IMR-90 (cell line): ENCODE measurements at regions not wholly inside any gene's neighbourhood (a gene's known extent, or its start where the extent isn't known, plus 50 kb on each side); places are given as distances from the start of the nearest gene placed in this dataset.
A peak's percentile ranks its signal among the peaks of the same experiment; 100 is the strongest.

Source experiments
- ATAC-seq: fragments of 200-7000 bp; cut with Tn5 transposase; 2 replicates; pipeline ENCODE4 v1.9.1; 2020; ENCODE audit warnings: low read depth, mild to moderate bottlenecking, moderate library complexity
- BruUV-seq: library from RNA; stranded (reverse); fragments of 400-500 nt; replicated peaks from 2 replicates; lab custom pipeline; 2021; lab: Mats Ljungman, UMichigan
- CTCF ChIA-PET: fragments of 300-600 bp; formaldehyde crosslinking; extraction: SDS; loops from one replicate; lab custom pipeline; 2021; ENCODE audit warnings: antibody characterized with exemption; lab: Yijun Ruan, JAX
- POLR2A ChIA-PET: fragments of 300-600 bp; sonication (Branson Sonifier 250); formaldehyde crosslinking; loops from one replicate; lab custom pipeline; 2022; ENCODE audit warnings: antibody characterized with exemption; ENCODE audit not compliant: unreplicated experiment; lab: Charles Lee
- DNase-seq: peaks from one replicate; pipeline ENCODE4 v3.0.0; 2013
- H2AFZ ChIP-seq: replicated peaks from 2 replicates; pipeline ENCODE3; 2013; ENCODE audit warnings: low read length, mild to moderate bottlenecking; ENCODE audit not compliant: poor library complexity
- H2AK5ac ChIP-seq: 2 replicates; pipeline ENCODE4 v1.6.1; 2013; ENCODE audit warnings: low read depth, low read length, inconsistent platforms
- H2AK9ac ChIP-seq: replicated peaks from 2 replicates; pipeline ENCODE3; 2013; ENCODE audit warnings: mild to moderate bottlenecking, low read depth, low read length, moderate library complexity; ENCODE audit not compliant: poor library complexity
- H2BK120ac ChIP-seq: 2 replicates; pipeline ENCODE4 v1.6.1; 2013; ENCODE audit warnings: low read depth, low read length, inconsistent platforms
- H2BK15ac ChIP-seq: 3 replicates; pipeline ENCODE4 v1.6.1; 2013; ENCODE audit warnings: low read depth, low read length, inconsistent platforms
- H2BK20ac ChIP-seq: 2 replicates; pipeline ENCODE4 v1.6.1; 2013; ENCODE audit warnings: low read depth, mild to moderate bottlenecking, inconsistent platforms, low read length, moderate library complexity
- H2BK5ac ChIP-seq: 2 replicates; pipeline ENCODE4 v1.6.1; 2013; ENCODE audit warnings: mild to moderate bottlenecking, low read depth, low read length, inconsistent platforms; ENCODE audit not compliant: poor library complexity, severe bottlenecking
- H3K14ac ChIP-seq: replicated peaks from 2 replicates; pipeline ENCODE4 v1.6.1; 2013; ENCODE audit warnings: low read depth, low read length, inconsistent platforms
- H3K18ac ChIP-seq: 2 replicates; pipeline ENCODE4 v1.6.1; 2013; ENCODE audit warnings: low read depth, low read length, control low read depth
- H3K23ac ChIP-seq: 2 replicates; pipeline ENCODE4 v1.6.1; 2013; ENCODE audit warnings: low read depth, low read length, inconsistent platforms
- H3K27ac ChIP-seq: 2 replicates; pipeline ENCODE4 v1.5.1; 2013; ENCODE audit warnings: mild to moderate bottlenecking, control low read depth, low read length; ENCODE audit not compliant: insufficient read depth
- H3K27me3 ChIP-seq: 2 replicates; pipeline ENCODE4 v1.6.1; 2013; ENCODE audit warnings: low read length; ENCODE audit not compliant: control insufficient read depth, insufficient read depth
- H3K36me3 ChIP-seq: 2 replicates; pipeline ENCODE4 v1.6.1; 2013; ENCODE audit warnings: low read length, mixed read lengths; ENCODE audit not compliant: control insufficient read depth, insufficient read depth
- H3K4ac ChIP-seq: 2 replicates; pipeline ENCODE4 v1.6.1; 2013; ENCODE audit warnings: low read depth, low read length, inconsistent platforms
- H3K4me1 ChIP-seq: 2 replicates; pipeline ENCODE4 v1.6.1; 2013; ENCODE audit warnings: low read length, mixed read lengths; ENCODE audit not compliant: control insufficient read depth, insufficient read depth
- H3K4me2 ChIP-seq: 2 replicates; pipeline ENCODE4 v1.6.1; 2013; ENCODE audit warnings: low read depth, mild to moderate bottlenecking, control low read depth, low read length, moderate library complexity
- H3K4me3 ChIP-seq: 2 replicates; pipeline ENCODE4 v1.5.1; 2013; ENCODE audit warnings: low read depth, mild to moderate bottlenecking, control low read depth, low read length, moderate library complexity; ENCODE audit not compliant: insufficient read depth
- H3K56ac ChIP-seq: 2 replicates; pipeline ENCODE4 v1.6.1; 2013; ENCODE audit warnings: low read length, inconsistent platforms; ENCODE audit not compliant: insufficient read depth; ENCODE audit errors: extremely low read depth
- H3K79me1 ChIP-seq, 2 experiments: 2 replicates each; pipeline ENCODE4 v1.6.1; 2013; ENCODE audit warnings: low read length in 2 of 2, inconsistent platforms in 1 of 2, low read depth in 1 of 2
- H3K9ac ChIP-seq: 2 replicates; pipeline ENCODE4 v1.6.1; 2013; ENCODE audit warnings: low read depth, low read length, control low read depth
- H3K9me1 ChIP-seq: 2 replicates; pipeline ENCODE4 v1.6.1; 2013; ENCODE audit warnings: low read length, inconsistent platforms; ENCODE audit not compliant: insufficient read depth
- H3K9me3 ChIP-seq: 2 replicates; pipeline ENCODE4 v1.6.1; 2013; ENCODE audit warnings: low read length; ENCODE audit not compliant: control insufficient read depth, insufficient read depth
- H4K20me1 ChIP-seq: 2 replicates; pipeline ENCODE4 v1.6.1; 2013; ENCODE audit warnings: low read length, inconsistent platforms; ENCODE audit not compliant: insufficient read depth
- H4K5ac ChIP-seq: 2 replicates; pipeline ENCODE4 v1.6.1; 2013; ENCODE audit warnings: mild to moderate bottlenecking, low read depth, low read length, control low read depth
- H4K8ac ChIP-seq, 2 experiments: 2 replicates each; pipeline ENCODE4 v1.6.1; 2013; ENCODE audit warnings: low read depth in 2 of 2, low read length in 2 of 2, control low read depth in 1 of 2, inconsistent platforms in 1 of 2
- H4K91ac ChIP-seq: 2 replicates; pipeline ENCODE4 v1.6.1; 2013; ENCODE audit warnings: low read depth, low read length, inconsistent platforms; ENCODE audit not compliant: insufficient read depth
- CEBPB ChIP-seq: IDR thresholded peaks from 2 replicates; pipeline ENCODE4 v1.6.1; 2012; ENCODE audit warnings: low read depth, low read length, improper control_type of control experiment
- CHD1 ChIP-seq: IDR thresholded peaks from 2 replicates; pipeline ENCODE4 v1.6.1; 2012; ENCODE audit warnings: low read depth, low read length, improper control_type of control experiment
- MAZ ChIP-seq: IDR thresholded peaks from 2 replicates; pipeline ENCODE4 v1.6.1; 2012; ENCODE audit warnings: low read depth, mild to moderate bottlenecking, low read length, improper control_type of control experiment, moderate library complexity, borderline replicate concordance
- MXI1 ChIP-seq: IDR thresholded peaks from 2 replicates; pipeline ENCODE4 v1.6.1; 2012; ENCODE audit warnings: low read depth, mild to moderate bottlenecking, low read length, moderate library complexity, borderline replicate concordance
- WGBS, 2 experiments: methylation state at CpG; one replicate each; pipeline versions ENCODE4 v1.1.5 to v1.1.7; 2013; ENCODE audit warnings: missing lambda C conversion rate in 2 of 2; ENCODE audit not compliant: insufficient read length in 1 of 2; ENCODE audit errors: extremely low coverage in 2 of 2; 5-methylcytosine and 5-hydroxymethylcytosine counted together
- dilution Hi-C: fragments of 300-500 bp; cut with HindIII; formaldehyde crosslinking; loops from one replicate; pipeline ENCODE4 v1.14.3; 2018; ENCODE audit warnings: low sequenced_read_pairs; ENCODE audit not compliant: unreplicated experiment
- in situ Hi-C: fragments of 300-500 bp; cut with MboI; formaldehyde crosslinking; loops from 3 replicates; pipeline ENCODE4 v1.14.3; 2019; ENCODE audit warnings: low sequenced_read_pairs, inconsistent platforms, mixed read lengths
- intact Hi-C: fragments of 100-400 bp; cut with micrococcal nuclease; formaldehyde crosslinking; loops from 2 replicates; pipeline ENCODE4 v1.10.0; 2022
- TF ChIP-seq, protein P1 (sequence below): conservative IDR thresholded peaks from 2 replicates; pipeline ENCODE4 v1.5.1; 2012; ENCODE audit warnings: mild to moderate bottlenecking, low read depth, low read length, improper control_type of control experiment

DNA sequence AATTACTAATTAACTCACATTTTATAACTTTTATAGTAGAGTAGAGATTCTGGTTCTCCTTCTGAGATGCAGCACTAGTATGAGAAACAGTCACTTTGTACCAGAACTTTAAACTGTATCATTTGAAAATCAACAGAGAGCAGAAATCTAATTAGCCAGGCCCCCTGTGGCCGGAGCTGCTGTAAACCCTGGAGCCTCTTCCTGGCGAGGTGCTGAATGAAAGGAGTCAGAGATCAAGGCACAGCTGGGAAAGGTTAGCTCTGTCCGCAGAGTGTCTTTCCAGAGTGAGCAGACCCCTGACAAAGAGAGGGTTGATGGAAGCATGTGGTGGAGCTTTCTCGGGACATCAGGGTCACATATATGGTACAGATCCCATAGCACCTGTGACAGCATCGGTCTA lies 703.8 kb downstream of the RFPL4B start:
- no TSS peak for BruUV-seq
- Histone ChIP-seq H3K56ac (peak overlapping the region; percentile 16; the same call in 1 of the 2 replicates), H3K23ac (no peak overlapping the region), H3K14ac (peak overlapping the region; percentile 10; the same call in 1 of the 2 replicates), H3K79me1 (no peaks in the 10 kb centered on the region), H4K8ac (no peak overlapping the region; a peak in 1 of 4 replicates), H3K4me3 (no peak overlapping the region), H4K5ac (no peak overlapping the region), H2BK15ac (peak overlapping the region; percentile 16; the same call in 1 of the 3 replicates), H3K18ac (no peak overlapping the region), H4K91ac (peak overlapping the region; percentile 50), H3K36me3 (no peaks in the 10 kb centered on the region), H2BK20ac (peak overlapping the region; percentile 65), H2BK120ac (peak overlapping the region; percentile 82), H3K9me3 (no peaks in the 10 kb centered on the region), H3K9ac (no peak overlapping the region), H2AK5ac (peak overlapping the region; percentile 50), H3K27ac (no peak overlapping the region), H3K9me1 (peaks cover 5% of the 10 kb centered on the region), H2AK9ac (no peak overlapping the region), H3K27me3 (no peaks in the 10 kb centered on the region), H3K4ac (peak overlapping the region; percentile 34), H3K4me2 (no peak overlapping the region), H4K20me1 (no peaks in the 10 kb centered on the region), H2AFZ (peak overlapping the region; percentile 19), H3K4me1 (peaks cover 11% of the 10 kb centered on the region), H2BK5ac (no peak overlapping the region)
- WGBS, 2 experiments, result no CpG with 5 or more reads among the region's 5 CpGs
- no peak for ATAC-seq
- intact Hi-C loops (no loop called here), in situ Hi-C loops (no loop called here), dilution Hi-C loops (no loop called here)
- ChIA-PET POLR2A (no interaction called here), CTCF (interaction anchor here (0.6 kb wide), 1 partner anchor 411 kb away, joined by 3 read pairs; no protein-coding TSS in a partner anchor)
- DNase-seq, result no peak
- no peak for TF ChIP-seq MXI1
- no peak for TF ChIP-seq CEBPB
- TF ChIP-seq, protein P1, sequence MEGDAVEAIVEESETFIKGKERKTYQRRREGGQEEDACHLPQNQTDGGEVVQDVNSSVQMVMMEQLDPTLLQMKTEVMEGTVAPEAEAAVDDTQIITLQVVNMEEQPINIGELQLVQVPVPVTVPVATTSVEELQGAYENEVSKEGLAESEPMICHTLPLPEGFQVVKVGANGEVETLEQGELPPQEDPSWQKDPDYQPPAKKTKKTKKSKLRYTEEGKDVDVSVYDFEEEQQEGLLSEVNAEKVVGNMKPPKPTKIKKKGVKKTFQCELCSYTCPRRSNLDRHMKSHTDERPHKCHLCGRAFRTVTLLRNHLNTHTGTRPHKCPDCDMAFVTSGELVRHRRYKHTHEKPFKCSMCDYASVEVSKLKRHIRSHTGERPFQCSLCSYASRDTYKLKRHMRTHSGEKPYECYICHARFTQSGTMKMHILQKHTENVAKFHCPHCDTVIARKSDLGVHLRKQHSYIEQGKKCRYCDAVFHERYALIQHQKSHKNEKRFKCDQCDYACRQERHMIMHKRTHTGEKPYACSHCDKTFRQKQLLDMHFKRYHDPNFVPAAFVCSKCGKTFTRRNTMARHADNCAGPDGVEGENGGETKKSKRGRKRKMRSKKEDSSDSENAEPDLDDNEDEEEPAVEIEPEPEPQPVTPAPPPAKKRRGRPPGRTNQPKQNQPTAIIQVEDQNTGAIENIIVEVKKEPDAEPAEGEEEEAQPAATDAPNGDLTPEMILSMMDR, result no peak
- TF ChIP-seq MAZ, result no peak
- no peak for TF ChIP-seq CHD1
